ENCODE measurements at regions not wholly inside any gene's neighbourhood (a gene's known extent, or its start where the extent isn't known, plus 50 kb on each side); places are given as distances from the start of the nearest gene placed in this dataset.

DNA sequence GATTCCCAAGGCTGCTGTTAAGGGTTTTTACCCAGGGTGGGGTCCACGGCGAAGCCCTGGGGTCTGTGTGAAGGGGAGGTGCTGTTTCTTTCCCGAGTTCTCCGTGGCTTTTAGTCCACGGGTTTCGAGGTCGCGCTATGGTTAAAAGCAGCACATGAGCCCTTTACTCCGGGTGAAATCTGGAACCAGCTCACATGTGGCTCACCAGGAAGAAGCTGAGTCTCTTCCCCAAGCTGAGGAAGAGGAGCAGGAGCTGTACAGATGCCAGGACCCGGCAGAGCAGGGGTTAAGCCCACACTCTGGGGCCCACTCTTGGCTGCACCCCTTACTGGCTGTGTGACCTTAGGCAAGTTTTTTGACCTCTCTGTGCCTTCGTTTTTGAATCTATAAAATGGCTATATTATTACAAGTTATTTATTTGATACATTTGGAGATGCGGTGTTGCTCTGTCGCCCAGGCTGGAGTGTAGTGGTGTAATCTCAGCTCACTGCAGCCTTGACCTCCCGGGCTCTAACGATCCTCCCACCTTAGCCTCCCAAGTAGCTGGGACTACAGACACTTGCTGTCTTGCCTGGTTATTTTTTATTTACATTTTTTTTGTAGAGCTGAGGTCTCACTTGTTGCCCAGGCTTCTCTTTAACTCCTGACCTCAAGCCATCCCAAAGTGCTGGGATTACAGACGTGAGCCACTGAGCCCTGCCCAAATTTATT is 266.3 kb downstream of the AACS start:
- TF ChIP-seq EZH2phosphoT487 (IDR thresholded peaks at IDR 0.05; ENCODE audit: borderline replicate concordance, low read depth, low read length) (no peak), CTCF (conservative IDR thresholded peaks at IDR 0.05; ENCODE audit: low read length) (no peak)
